GM12875 (cell line): ENCODE measurements at regions not wholly inside any gene's neighbourhood (a gene's known extent, or its start where the extent isn't known, plus 50 kb on each side); places are given as distances from the start of the nearest gene placed in this dataset.

Experiments used
- H3K4me3 ChIP-seq: one replicate; pipeline ENCODE4 v1.5.1; 2011; ENCODE audit warnings: low read depth, low read length, control low read depth
- CTCF ChIP-seq: IDR thresholded peaks from 2 replicates; pipeline ENCODE4 v1.5.1; 2011; ENCODE audit warnings: low read depth, mild to moderate bottlenecking, control low read depth, inconsistent platforms, low read length, moderate library complexity, borderline replicate concordance; ENCODE audit not compliant: insufficient read depth

GRCh38 chr1:118325550-118326225, 140.7 kb upstream of the SPAG17 start:
- H3K4me3 ChIP-seq: no peak overlapping the region
- TF ChIP-seq CTCF: no peak

- TF ChIP-seq CTCF: no peak
- no peak overlapping the region for H3K4me3 ChIP-seq
Measured at GRCh38 chr1:118323246-118323645, 138.2 kb upstream of the SPAG17 start.

GRCh38 chr1:118322331-118322730, 137.3 kb upstream of the SPAG17 start:
- no peak overlapping the region for H3K4me3 ChIP-seq
- TF ChIP-seq CTCF: no peak

GRCh38 chr1:118321840-118322239, 136.8 kb upstream of the SPAG17 start:
- no peak overlapping the region for H3K4me3 ChIP-seq
- no peak for TF ChIP-seq CTCF

- TF ChIP-seq CTCF: no peak
Measured at GRCh38 chr1:118317842-118318614, 133.0 kb upstream of the SPAG17 start.

GRCh38 chr1:118306851-118307250, 121.8 kb upstream of the SPAG17 start:
- H3K4me3 ChIP-seq: no peak overlapping the region
- no peak for TF ChIP-seq CTCF

More at GRCh38 chr1:118317842-118318614, 133.0 kb upstream of the SPAG17 start:
- no peak overlapping the region for H3K4me3 ChIP-seq
